ENCODE measurements at regions not wholly inside any gene's neighbourhood (a gene's known extent, or its start where the extent isn't known, plus 50 kb on each side); places are given as distances from the start of the nearest gene placed in this dataset.
"Not testable (repeated sequence)": the region's sequence is repeated elsewhere in the genome, so short reads cannot be mapped to it uniquely, and the experiment has no call there.

- Mint-ChIP-seq H3K4me1 (ENCODE audit: low read depth) (no peaks in the 10 kb centered on the region), H3K9me3 (peaks cover 21% of the 10 kb centered on the region), H3K36me3 (ENCODE audit: low read depth) (no peaks in the 10 kb centered on the region), H3K27me3 (no peaks in the 10 kb centered on the region), H3K27ac (no peak overlapping the region), H3K4me3 (no peak overlapping the region)
- no peak for DNase-seq
These were observed 269.3 kb downstream of the PRDM9 start for GRCh38 chr5:23776684-23777083.

- H3K9me3 Mint-ChIP-seq, result peaks cover 19% of the 10 kb centered on the region
- H3K4me1 Mint-ChIP-seq (ENCODE audit: low read depth); H3K36me3 Mint-ChIP-seq (ENCODE audit: low read depth); H3K27me3 Mint-ChIP-seq; DNase-seq; H3K4me3 Mint-ChIP-seq; H3K27ac Mint-ChIP-seq: not testable (repeated sequence)
These were observed 292.9 kb downstream of the PRDM9 start for GRCh38 chr5:23800307-23800706.

GRCh38 chr5:23820765-23821471 is 313.5 kb downstream of the PRDM9 start:
- no peak overlapping the region for H3K4me3 Mint-ChIP-seq
- peaks cover 18% of the 10 kb centered on the region for H3K9me3 Mint-ChIP-seq
- no peak overlapping the region for H3K27ac Mint-ChIP-seq

GRCh38 chr5:23823521-23823920 is 316.1 kb downstream of the PRDM9 start:
- H3K4me3 Mint-ChIP-seq, result no peak overlapping the region
- no peaks in the 10 kb centered on the region for H3K27me3 Mint-ChIP-seq
- no peaks in the 10 kb centered on the region for H3K4me1 Mint-ChIP-seq (ENCODE audit: low read depth)
- no peaks in the 10 kb centered on the region for H3K36me3 Mint-ChIP-seq (ENCODE audit: low read depth)
- H3K27ac Mint-ChIP-seq, result no peak overlapping the region
- DNase-seq, result no peak
- peaks cover 23% of the 10 kb centered on the region for H3K9me3 Mint-ChIP-seq

More at GRCh38 chr5:23820765-23821471, 313.5 kb downstream of the PRDM9 start:
- Mint-ChIP-seq H3K27me3 (no peaks in the 10 kb centered on the region), H3K36me3 (ENCODE audit: low read depth) (no peaks in the 10 kb centered on the region), H3K4me1 (ENCODE audit: low read depth) (no peaks in the 10 kb centered on the region)
- no peak for DNase-seq

GRCh38 chr5:23825196-23825595 is 317.8 kb downstream of the PRDM9 start:
- H3K36me3 Mint-ChIP-seq (ENCODE audit: low read depth), result no peaks in the 10 kb centered on the region
- peaks cover 19% of the 10 kb centered on the region for H3K9me3 Mint-ChIP-seq
- H3K4me3 Mint-ChIP-seq, result no peak overlapping the region
- H3K4me1 Mint-ChIP-seq (ENCODE audit: low read depth), result no peaks in the 10 kb centered on the region
- H3K27ac Mint-ChIP-seq, result no peak overlapping the region
- no peak for DNase-seq
- H3K27me3 Mint-ChIP-seq, result no peaks in the 10 kb centered on the region

GRCh38 chr5:23840083-23840482 is 332.7 kb downstream of the PRDM9 start:
- no peak overlapping the region for H3K4me3 Mint-ChIP-seq
- no peaks in the 10 kb centered on the region for H3K36me3 Mint-ChIP-seq (ENCODE audit: low read depth)
- H3K27ac Mint-ChIP-seq, result no peak overlapping the region
- H3K4me1 Mint-ChIP-seq (ENCODE audit: low read depth), result no peaks in the 10 kb centered on the region
- no peak for DNase-seq
- no peaks in the 10 kb centered on the region for H3K27me3 Mint-ChIP-seq
- peaks cover 29% of the 10 kb centered on the region for H3K9me3 Mint-ChIP-seq

- no peaks in the 10 kb centered on the region for H3K36me3 Mint-ChIP-seq (ENCODE audit: low read depth)
- peaks cover 10% of the 10 kb centered on the region for H3K9me3 Mint-ChIP-seq
- H3K27ac Mint-ChIP-seq, result no peak overlapping the region
- DNase-seq, result no peak
- no peaks in the 10 kb centered on the region for H3K27me3 Mint-ChIP-seq
- no peaks in the 10 kb centered on the region for H3K4me1 Mint-ChIP-seq (ENCODE audit: low read depth)
- H3K4me3 Mint-ChIP-seq, result no peak overlapping the region
These were observed 357.4 kb downstream of the PRDM9 start for GRCh38 chr5:23864786-23865185.

- no peaks in the 10 kb centered on the region for H3K27me3 Mint-ChIP-seq
- no peaks in the 10 kb centered on the region for H3K36me3 Mint-ChIP-seq (ENCODE audit: low read depth)
- H3K9me3 Mint-ChIP-seq, result peaks cover 6% of the 10 kb centered on the region
- DNase-seq, result no peak
- H3K27ac Mint-ChIP-seq, result no peak overlapping the region
- no peak overlapping the region for H3K4me3 Mint-ChIP-seq
- H3K4me1 Mint-ChIP-seq (ENCODE audit: low read depth), result no peaks in the 10 kb centered on the region
These were observed 370.4 kb downstream of the PRDM9 start for GRCh38 chr5:23877847-23878246.

GRCh38 chr5:23884405-23885031 is 377.1 kb downstream of the PRDM9 start:
- no peak for DNase-seq
- Mint-ChIP-seq H3K4me1 (ENCODE audit: low read depth) (no peaks in the 10 kb centered on the region), H3K36me3 (ENCODE audit: low read depth) (no peaks in the 10 kb centered on the region)

GRCh38 chr5:23893561-23893960 is 386.2 kb downstream of the PRDM9 start:
- Mint-ChIP-seq H3K27ac (no peak overlapping the region), H3K4me3 (no peak overlapping the region), H3K27me3 (no peaks in the 10 kb centered on the region), H3K4me1 (ENCODE audit: low read depth) (no peaks in the 10 kb centered on the region), H3K9me3 (peaks cover 13% of the 10 kb centered on the region), H3K36me3 (ENCODE audit: low read depth) (no peaks in the 10 kb centered on the region)
- DNase-seq, result no peak

More at GRCh38 chr5:23884405-23885031, 377.1 kb downstream of the PRDM9 start:
- Mint-ChIP-seq H3K27ac (no peak overlapping the region), H3K27me3 (no peaks in the 10 kb centered on the region), H3K4me3 (no peak overlapping the region), H3K9me3 (peaks cover 4% of the 10 kb centered on the region)

GRCh38 chr5:23895614-23896013 is 388.2 kb downstream of the PRDM9 start:
- no peak overlapping the region for H3K27ac Mint-ChIP-seq
- peaks cover 11% of the 10 kb centered on the region for H3K9me3 Mint-ChIP-seq
- no peaks in the 10 kb centered on the region for H3K36me3 Mint-ChIP-seq (ENCODE audit: low read depth)
- no peaks in the 10 kb centered on the region for H3K27me3 Mint-ChIP-seq
- H3K4me3 Mint-ChIP-seq, result no peak overlapping the region
- H3K4me1 Mint-ChIP-seq (ENCODE audit: low read depth), result no peaks in the 10 kb centered on the region
- no peak for DNase-seq

- DNase-seq, result no peak
- Mint-ChIP-seq H3K27ac (no peak overlapping the region), H3K9me3 (peaks cover 20% of the 10 kb centered on the region), H3K4me1 (ENCODE audit: low read depth) (no peaks in the 10 kb centered on the region), H3K4me3 (no peak overlapping the region), H3K36me3 (ENCODE audit: low read depth) (no peaks in the 10 kb centered on the region), H3K27me3 (no peaks in the 10 kb centered on the region)
These were observed 423.6 kb downstream of the PRDM9 start for GRCh38 chr5:23930985-23931384.

GRCh38 chr5:23951261-23951928 is 444.0 kb downstream of the PRDM9 start:
- H3K27me3 Mint-ChIP-seq; H3K4me3 Mint-ChIP-seq; H3K4me1 Mint-ChIP-seq (ENCODE audit: low read depth); H3K27ac Mint-ChIP-seq; H3K36me3 Mint-ChIP-seq (ENCODE audit: low read depth): not testable (repeated sequence)
- peak; percentile 36 for DNase-seq
- H3K9me3 Mint-ChIP-seq, result peaks cover 26% of the 10 kb centered on the region

GRCh38 chr5:23963449-23963848 is 456.0 kb downstream of the PRDM9 start:
- Mint-ChIP-seq H3K36me3 (ENCODE audit: low read depth) (no peaks in the 10 kb centered on the region), H3K4me1 (ENCODE audit: low read depth) (no peaks in the 10 kb centered on the region), H3K4me3 (no peak overlapping the region), H3K27me3 (no peaks in the 10 kb centered on the region), H3K9me3 (peaks cover 25% of the 10 kb centered on the region), H3K27ac (no peak overlapping the region)
- DNase-seq, result no peak

- no peak overlapping the region for H3K4me3 Mint-ChIP-seq
These were observed 470.0 kb downstream of the PRDM9 start for GRCh38 chr5:23977365-23977764.

More at GRCh38 chr5:23977365-23977764, 470.0 kb downstream of the PRDM9 start:
- H3K27ac Mint-ChIP-seq, result no peak overlapping the region
- no peaks in the 10 kb centered on the region for H3K36me3 Mint-ChIP-seq (ENCODE audit: low read depth)
- no peak for DNase-seq
- peaks cover 28% of the 10 kb centered on the region for H3K9me3 Mint-ChIP-seq
- no peaks in the 10 kb centered on the region for H3K27me3 Mint-ChIP-seq
- no peaks in the 10 kb centered on the region for H3K4me1 Mint-ChIP-seq (ENCODE audit: low read depth)
